ENCODE measurements at regions not wholly inside any gene's neighbourhood (a gene's known extent, or its start where the extent isn't known, plus 50 kb on each side); places are given as distances from the start of the nearest gene placed in this dataset.

GRCh38 chr10:110375121-110375520 is 70.4 kb upstream of the SMNDC1 start:
- Histone ChIP-seq H3K4me3 (ENCODE audit: low read length) (no peak overlapping the region), H3K9me3 (ENCODE audit: control insufficient read depth, low read depth, low read length) (no peaks in the 10 kb centered on the region), H3K27me3 (ENCODE audit: control insufficient read depth, insufficient read depth, low read length) (no peaks in the 10 kb centered on the region), H3K36me3 (ENCODE audit: control insufficient read depth, insufficient read depth, low read length) (no peaks in the 10 kb centered on the region), H3K27ac (ENCODE audit: low read length) (no peak overlapping the region), H3K4me1 (ENCODE audit: control insufficient read depth, insufficient read depth, low read length) (no peaks in the 10 kb centered on the region)
- DNase-seq, result no peak
- no CpG with 5 or more reads among the region's 2 CpGs for WGBS (ENCODE audit: insufficient coverage, low lambda C conversion rate)

- no peaks in the 10 kb centered on the region for H3K27me3 ChIP-seq (ENCODE audit: control insufficient read depth, insufficient read depth, low read length)
- DNase-seq, result no peak
- H3K4me1 ChIP-seq (ENCODE audit: control insufficient read depth, insufficient read depth, low read length), result no peaks in the 10 kb centered on the region
- no peak overlapping the region for H3K4me3 ChIP-seq (ENCODE audit: low read length)
- no peak overlapping the region for H3K27ac ChIP-seq (ENCODE audit: low read length)
- no CpG with 5 or more reads among the region's 21 CpGs for WGBS (ENCODE audit: insufficient coverage, low lambda C conversion rate)
- no peaks in the 10 kb centered on the region for H3K36me3 ChIP-seq (ENCODE audit: control insufficient read depth, insufficient read depth, low read length)
- no peaks in the 10 kb centered on the region for H3K9me3 ChIP-seq (ENCODE audit: control insufficient read depth, low read depth, low read length)
Observed at GRCh38 chr10:110376021-110376766, 71.5 kb upstream of the SMNDC1 start.

- Histone ChIP-seq H3K36me3 (ENCODE audit: control insufficient read depth, insufficient read depth, low read length) (no peaks in the 10 kb centered on the region), H3K4me1 (ENCODE audit: control insufficient read depth, insufficient read depth, low read length) (no peaks in the 10 kb centered on the region), H3K9me3 (ENCODE audit: control insufficient read depth, low read depth, low read length) (no peaks in the 10 kb centered on the region), H3K4me3 (ENCODE audit: low read length) (no peak overlapping the region), H3K27ac (ENCODE audit: low read length) (no peak overlapping the region), H3K27me3 (ENCODE audit: control insufficient read depth, insufficient read depth, low read length) (no peaks in the 10 kb centered on the region)
- DNase-seq, result no peak
- no CpG with 5 or more reads among the region's 5 CpGs for WGBS (ENCODE audit: insufficient coverage, low lambda C conversion rate)
Observed at GRCh38 chr10:110376767-110377160, 72.0 kb upstream of the SMNDC1 start.

- Histone ChIP-seq H3K4me3 (ENCODE audit: low read length) (no peak overlapping the region), H3K36me3 (ENCODE audit: control insufficient read depth, insufficient read depth, low read length) (no peaks in the 10 kb centered on the region)
- WGBS (ENCODE audit: insufficient coverage, low lambda C conversion rate), result no CpG with 5 or more reads among the region's 4 CpGs
Observed at GRCh38 chr10:110378006-110378405, 73.3 kb upstream of the SMNDC1 start.

GRCh38 chr10:110378533-110379108 is 73.9 kb upstream of the SMNDC1 start:
- 57% methylated on average over 1 of the region's 6 CpGs for WGBS (ENCODE audit: insufficient coverage, low lambda C conversion rate)
- no peak for DNase-seq

More at GRCh38 chr10:110378006-110378405, 73.3 kb upstream of the SMNDC1 start:
- Histone ChIP-seq H3K27ac (ENCODE audit: low read length) (no peak overlapping the region), H3K4me1 (ENCODE audit: control insufficient read depth, insufficient read depth, low read length) (no peaks in the 10 kb centered on the region), H3K27me3 (ENCODE audit: control insufficient read depth, insufficient read depth, low read length) (no peaks in the 10 kb centered on the region), H3K9me3 (ENCODE audit: control insufficient read depth, low read depth, low read length) (no peaks in the 10 kb centered on the region)
- DNase-seq, result no peak

GRCh38 chr10:110379831-110380230 is 75.1 kb upstream of the SMNDC1 start:
- Histone ChIP-seq H3K36me3 (ENCODE audit: control insufficient read depth, insufficient read depth, low read length) (no peaks in the 10 kb centered on the region), H3K27ac (ENCODE audit: low read length) (no peak overlapping the region), H3K9me3 (ENCODE audit: control insufficient read depth, low read depth, low read length) (no peaks in the 10 kb centered on the region), H3K4me3 (ENCODE audit: low read length) (no peak overlapping the region), H3K4me1 (ENCODE audit: control insufficient read depth, insufficient read depth, low read length) (no peaks in the 10 kb centered on the region), H3K27me3 (ENCODE audit: control insufficient read depth, insufficient read depth, low read length) (no peaks in the 10 kb centered on the region)
- no peak for DNase-seq
- 82% methylated on average over 2 of the region's 2 CpGs for WGBS (ENCODE audit: insufficient coverage, low lambda C conversion rate)

More at GRCh38 chr10:110378533-110379108, 73.9 kb upstream of the SMNDC1 start:
- Histone ChIP-seq H3K27ac (ENCODE audit: low read length) (no peak overlapping the region), H3K27me3 (ENCODE audit: control insufficient read depth, insufficient read depth, low read length) (no peaks in the 10 kb centered on the region), H3K36me3 (ENCODE audit: control insufficient read depth, insufficient read depth, low read length) (no peaks in the 10 kb centered on the region), H3K4me1 (ENCODE audit: control insufficient read depth, insufficient read depth, low read length) (no peaks in the 10 kb centered on the region), H3K4me3 (ENCODE audit: low read length) (no peak overlapping the region), H3K9me3 (ENCODE audit: control insufficient read depth, low read depth, low read length) (no peaks in the 10 kb centered on the region)

GRCh38 chr10:110380293-110380692 is 75.6 kb upstream of the SMNDC1 start:
- no peak for DNase-seq
- Histone ChIP-seq H3K27me3 (ENCODE audit: control insufficient read depth, insufficient read depth, low read length) (no peaks in the 10 kb centered on the region), H3K9me3 (ENCODE audit: control insufficient read depth, low read depth, low read length) (no peaks in the 10 kb centered on the region), H3K4me3 (ENCODE audit: low read length) (no peak overlapping the region), H3K36me3 (ENCODE audit: control insufficient read depth, insufficient read depth, low read length) (no peaks in the 10 kb centered on the region), H3K27ac (ENCODE audit: low read length) (no peak overlapping the region), H3K4me1 (ENCODE audit: control insufficient read depth, insufficient read depth, low read length) (no peaks in the 10 kb centered on the region)

GRCh38 chr10:110382695-110383094 is 78.0 kb upstream of the SMNDC1 start:
- Histone ChIP-seq H3K4me3 (ENCODE audit: low read length) (no peak overlapping the region), H3K27ac (ENCODE audit: low read length) (no peak overlapping the region), H3K9me3 (ENCODE audit: control insufficient read depth, low read depth, low read length) (no peaks in the 10 kb centered on the region), H3K27me3 (ENCODE audit: control insufficient read depth, insufficient read depth, low read length) (no peaks in the 10 kb centered on the region), H3K4me1 (ENCODE audit: control insufficient read depth, insufficient read depth, low read length) (no peaks in the 10 kb centered on the region), H3K36me3 (ENCODE audit: control insufficient read depth, insufficient read depth, low read length) (no peaks in the 10 kb centered on the region)
- WGBS (ENCODE audit: insufficient coverage, low lambda C conversion rate), result no CpG with 5 or more reads among the region's 5 CpGs
- no peak for DNase-seq

GRCh38 chr10:110387617-110387982 is 82.9 kb upstream of the SMNDC1 start:
- H3K4me1 ChIP-seq (ENCODE audit: control insufficient read depth, insufficient read depth, low read length), result peaks cover 21% of the 10 kb centered on the region
- H3K27ac ChIP-seq (ENCODE audit: low read length), result no peak overlapping the region
- H3K36me3 ChIP-seq (ENCODE audit: control insufficient read depth, insufficient read depth, low read length), result no peaks in the 10 kb centered on the region
- H3K27me3 ChIP-seq (ENCODE audit: control insufficient read depth, insufficient read depth, low read length), result no peaks in the 10 kb centered on the region
- no peak overlapping the region for H3K4me3 ChIP-seq (ENCODE audit: low read length)
- DNase-seq, result no peak
- WGBS (ENCODE audit: insufficient coverage, low lambda C conversion rate), result 71% methylated on average over 1 of the region's 1 CpG
- H3K9me3 ChIP-seq (ENCODE audit: control insufficient read depth, low read depth, low read length), result no peaks in the 10 kb centered on the region

GRCh38 chr10:110387983-110388686 is 83.4 kb upstream of the SMNDC1 start:
- DNase-seq, result peak in 1 of 2 donors; percentile 69
- no peak overlapping the region for H3K27ac ChIP-seq (ENCODE audit: low read length)
- peaks cover 26% of the 10 kb centered on the region for H3K4me1 ChIP-seq (ENCODE audit: control insufficient read depth, insufficient read depth, low read length)
- no peak overlapping the region for H3K4me3 ChIP-seq (ENCODE audit: low read length)
- H3K36me3 ChIP-seq (ENCODE audit: control insufficient read depth, insufficient read depth, low read length), result no peaks in the 10 kb centered on the region
- H3K9me3 ChIP-seq (ENCODE audit: control insufficient read depth, low read depth, low read length), result no peaks in the 10 kb centered on the region
- WGBS (ENCODE audit: insufficient coverage, low lambda C conversion rate), result no CpG with 5 or more reads among the region's 7 CpGs
- H3K27me3 ChIP-seq (ENCODE audit: control insufficient read depth, insufficient read depth, low read length), result no peaks in the 10 kb centered on the region
